ENCODE measurements at regions not wholly inside any gene's neighbourhood (a gene's known extent, or its start where the extent isn't known, plus 50 kb on each side); places are given as distances from the start of the nearest gene placed in this dataset.

GRCh38 chr9:42386477-42386876 lies 203.0 kb downstream of the SPATA31A6 start:
- TF ChIP-seq, protein P1, sequence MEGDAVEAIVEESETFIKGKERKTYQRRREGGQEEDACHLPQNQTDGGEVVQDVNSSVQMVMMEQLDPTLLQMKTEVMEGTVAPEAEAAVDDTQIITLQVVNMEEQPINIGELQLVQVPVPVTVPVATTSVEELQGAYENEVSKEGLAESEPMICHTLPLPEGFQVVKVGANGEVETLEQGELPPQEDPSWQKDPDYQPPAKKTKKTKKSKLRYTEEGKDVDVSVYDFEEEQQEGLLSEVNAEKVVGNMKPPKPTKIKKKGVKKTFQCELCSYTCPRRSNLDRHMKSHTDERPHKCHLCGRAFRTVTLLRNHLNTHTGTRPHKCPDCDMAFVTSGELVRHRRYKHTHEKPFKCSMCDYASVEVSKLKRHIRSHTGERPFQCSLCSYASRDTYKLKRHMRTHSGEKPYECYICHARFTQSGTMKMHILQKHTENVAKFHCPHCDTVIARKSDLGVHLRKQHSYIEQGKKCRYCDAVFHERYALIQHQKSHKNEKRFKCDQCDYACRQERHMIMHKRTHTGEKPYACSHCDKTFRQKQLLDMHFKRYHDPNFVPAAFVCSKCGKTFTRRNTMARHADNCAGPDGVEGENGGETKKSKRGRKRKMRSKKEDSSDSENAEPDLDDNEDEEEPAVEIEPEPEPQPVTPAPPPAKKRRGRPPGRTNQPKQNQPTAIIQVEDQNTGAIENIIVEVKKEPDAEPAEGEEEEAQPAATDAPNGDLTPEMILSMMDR (conservative IDR thresholded peaks at IDR 0.05): no peak
- TF ChIP-seq ZFX (IDR thresholded peaks at IDR 0.05): no peak
